ENCODE measurements at regions not wholly inside any gene's neighbourhood (a gene's known extent, or its start where the extent isn't known, plus 50 kb on each side); places are given as distances from the start of the nearest gene placed in this dataset.

GRCh38 chr12:118830296-118830695 is 151.0 kb upstream of the SRRM4 start:
- Histone ChIP-seq H2AFZ (ENCODE audit: low read depth, low read length) (no peak overlapping the region), H3K79me2 (ENCODE audit: insufficient read depth, low read length) (no peaks in the 10 kb centered on the region), H3K27me3 (ENCODE audit: insufficient read depth, low read length, poor library complexity) (no peaks in the 10 kb centered on the region), H3K9me3 (ENCODE audit: insufficient read depth, low read length, severe bottlenecking) (no peaks in the 10 kb centered on the region), H3K36me3 (ENCODE audit: insufficient read depth, low read length) (no peaks in the 10 kb centered on the region), H3K4me2 (ENCODE audit: insufficient read depth, low read length) (no peak overlapping the region), H3K27ac (ENCODE audit: low read length) (no peak overlapping the region), H3K4me1 (ENCODE audit: insufficient read depth, low read length) (no peaks in the 10 kb centered on the region), H4K20me1 (ENCODE audit: insufficient read depth, low read length) (no peaks in the 10 kb centered on the region), H3K4me3 (ENCODE audit: low read depth in 1 of 2, low read length in 2 of 2) (no peak overlapping the region), H3K9ac (ENCODE audit: low read depth, low read length) (no peak overlapping the region)
- no peak for DNase-seq
- no peak for ATAC-seq (ENCODE audit: insufficient read depth, low read depth)
- TF ChIP-seq CTCF (IDR thresholded peaks at IDR 0.05; ENCODE audit: borderline replicate concordance, extremely low read depth, low read length, poor library complexity, severe bottlenecking), result no peak
- TF ChIP-seq EZH2 (IDR thresholded peaks at IDR 0.05; ENCODE audit: borderline replicate concordance, low read depth, low read length, severe bottlenecking), result no peak

- no peaks in the 10 kb centered on the region for H3K36me3 ChIP-seq (ENCODE audit: insufficient read depth, low read length)
- H3K27me3 ChIP-seq (ENCODE audit: insufficient read depth, low read length, poor library complexity), result no peaks in the 10 kb centered on the region
- no peak overlapping the region for H3K9ac ChIP-seq (ENCODE audit: low read depth, low read length)
- H3K4me3 ChIP-seq (ENCODE audit: low read depth in 1 of 2, low read length in 2 of 2), result no peak overlapping the region
- no peak overlapping the region for H3K4me2 ChIP-seq (ENCODE audit: insufficient read depth, low read length)
- no peaks in the 10 kb centered on the region for H3K79me2 ChIP-seq (ENCODE audit: insufficient read depth, low read length)
- ATAC-seq (ENCODE audit: insufficient read depth, low read depth) (no peak), DNase-seq (no peak)
- H3K9me3 ChIP-seq (ENCODE audit: insufficient read depth, low read length, severe bottlenecking), result no peaks in the 10 kb centered on the region
- no peaks in the 10 kb centered on the region for H4K20me1 ChIP-seq (ENCODE audit: insufficient read depth, low read length)
- no peak for TF ChIP-seq EZH2 (IDR thresholded peaks at IDR 0.05; ENCODE audit: borderline replicate concordance, low read depth, low read length, severe bottlenecking)
- TF ChIP-seq CTCF (IDR thresholded peaks at IDR 0.05; ENCODE audit: borderline replicate concordance, extremely low read depth, low read length, poor library complexity, severe bottlenecking), result no peak
- H3K27ac ChIP-seq (ENCODE audit: low read length), result no peak overlapping the region
- H3K4me1 ChIP-seq (ENCODE audit: insufficient read depth, low read length), result no peaks in the 10 kb centered on the region
- no peak overlapping the region for H2AFZ ChIP-seq (ENCODE audit: low read depth, low read length)
Observed at GRCh38 chr12:118835926-118836325, 145.4 kb upstream of the SRRM4 start.

GRCh38 chr12:118840399-118840798 is 140.9 kb upstream of the SRRM4 start:
- Histone ChIP-seq H3K27ac (ENCODE audit: low read length) (no peak overlapping the region), H3K4me1 (ENCODE audit: insufficient read depth, low read length) (no peaks in the 10 kb centered on the region), H2AFZ (ENCODE audit: low read depth, low read length) (no peak overlapping the region), H3K79me2 (ENCODE audit: insufficient read depth, low read length) (no peaks in the 10 kb centered on the region), H3K27me3 (ENCODE audit: insufficient read depth, low read length, poor library complexity) (no peaks in the 10 kb centered on the region), H3K4me3 (ENCODE audit: low read depth in 1 of 2, low read length in 2 of 2) (no peak overlapping the region), H3K9ac (ENCODE audit: low read depth, low read length) (no peak overlapping the region), H3K4me2 (ENCODE audit: insufficient read depth, low read length) (no peak overlapping the region), H3K36me3 (ENCODE audit: insufficient read depth, low read length) (no peaks in the 10 kb centered on the region), H4K20me1 (ENCODE audit: insufficient read depth, low read length) (no peaks in the 10 kb centered on the region), H3K9me3 (ENCODE audit: insufficient read depth, low read length, severe bottlenecking) (no peaks in the 10 kb centered on the region)
- DNase-seq, result no peak
- TF ChIP-seq CTCF (IDR thresholded peaks at IDR 0.05; ENCODE audit: borderline replicate concordance, extremely low read depth, low read length, poor library complexity, severe bottlenecking) (peak; percentile 49), EZH2 (IDR thresholded peaks at IDR 0.05; ENCODE audit: borderline replicate concordance, low read depth, low read length, severe bottlenecking) (no peak)
- no peak for ATAC-seq (ENCODE audit: insufficient read depth, low read depth)

GRCh38 chr12:118840878-118841277 is 140.5 kb upstream of the SRRM4 start:
- H3K9ac ChIP-seq (ENCODE audit: low read depth, low read length), result no peak overlapping the region
- no peaks in the 10 kb centered on the region for H4K20me1 ChIP-seq (ENCODE audit: insufficient read depth, low read length)
- H3K4me1 ChIP-seq (ENCODE audit: insufficient read depth, low read length), result no peaks in the 10 kb centered on the region
- H3K9me3 ChIP-seq (ENCODE audit: insufficient read depth, low read length, severe bottlenecking), result no peaks in the 10 kb centered on the region
- ATAC-seq (ENCODE audit: insufficient read depth, low read depth), result no peak
- TF ChIP-seq CTCF (IDR thresholded peaks at IDR 0.05; ENCODE audit: borderline replicate concordance, extremely low read depth, low read length, poor library complexity, severe bottlenecking) (no peak), EZH2 (IDR thresholded peaks at IDR 0.05; ENCODE audit: borderline replicate concordance, low read depth, low read length, severe bottlenecking) (no peak)
- H2AFZ ChIP-seq (ENCODE audit: low read depth, low read length), result no peak overlapping the region
- H3K79me2 ChIP-seq (ENCODE audit: insufficient read depth, low read length), result no peaks in the 10 kb centered on the region
- no peaks in the 10 kb centered on the region for H3K36me3 ChIP-seq (ENCODE audit: insufficient read depth, low read length)
- DNase-seq, result no peak
- no peak overlapping the region for H3K4me3 ChIP-seq (ENCODE audit: low read depth in 1 of 2, low read length in 2 of 2)
- no peak overlapping the region for H3K27ac ChIP-seq (ENCODE audit: low read length)
- no peak overlapping the region for H3K4me2 ChIP-seq (ENCODE audit: insufficient read depth, low read length)
- no peaks in the 10 kb centered on the region for H3K27me3 ChIP-seq (ENCODE audit: insufficient read depth, low read length, poor library complexity)
